NAMALWA (cell line): ENCODE measurements at regions not wholly inside any gene's neighbourhood (a gene's known extent, or its start where the extent isn't known, plus 50 kb on each side); places are given as distances from the start of the nearest gene placed in this dataset.

ENCODE experiments used
- DNase-seq: peaks from one replicate; pipeline ENCODE4 v3.0.0-alpha.2; 2015; ENCODE audit warnings: low spot score

- DNase-seq, result no peak
Measured at GRCh38 chr13:84961023-84961422, 838.2 kb downstream of the SLITRK6 start.

DNA sequence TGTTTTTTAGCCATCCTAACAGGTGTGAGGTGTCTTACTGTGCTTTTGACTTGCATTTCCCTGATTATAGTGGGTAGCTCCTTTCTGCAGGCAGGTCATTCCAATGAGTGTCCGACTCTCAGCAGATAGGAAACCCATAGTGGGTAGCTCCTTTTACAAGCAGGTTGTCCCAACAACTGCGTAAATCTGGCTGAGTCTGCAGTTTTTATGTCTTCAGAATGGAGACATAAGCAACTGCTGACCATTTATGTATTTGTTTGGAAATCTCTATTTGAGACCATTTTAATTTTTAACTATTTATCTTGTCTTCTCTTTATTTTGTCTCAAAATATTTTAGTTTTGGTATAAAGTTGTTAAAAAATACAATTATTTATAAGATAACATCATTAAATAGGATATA lies 839.4 kb downstream of the SLITRK6 start:
- DNase-seq, result no peak

DNA sequence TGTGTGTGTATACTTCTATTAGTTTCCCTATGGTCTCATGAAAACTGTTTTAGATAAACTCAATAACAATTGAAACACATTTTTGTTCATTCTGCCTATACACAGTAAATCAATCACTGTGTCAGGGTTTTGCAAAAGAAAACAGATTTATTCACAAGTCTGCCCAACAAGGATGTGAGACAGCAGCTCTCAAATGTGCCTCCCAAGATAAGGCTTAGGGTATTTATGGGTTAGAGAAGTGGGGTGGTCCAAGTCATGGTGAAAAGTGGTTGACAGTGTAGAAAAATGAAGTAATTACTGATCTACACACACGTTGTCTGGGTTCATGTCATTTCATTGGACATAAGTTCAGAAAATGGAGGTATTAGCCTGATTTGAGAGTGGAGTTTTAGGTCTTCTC lies 844.6 kb downstream of the SLITRK6 start:
- no peak for DNase-seq

GRCh38 chr13:84951128-84951527 lies 848.1 kb downstream of the SLITRK6 start:
- DNase-seq, result no peak

DNA sequence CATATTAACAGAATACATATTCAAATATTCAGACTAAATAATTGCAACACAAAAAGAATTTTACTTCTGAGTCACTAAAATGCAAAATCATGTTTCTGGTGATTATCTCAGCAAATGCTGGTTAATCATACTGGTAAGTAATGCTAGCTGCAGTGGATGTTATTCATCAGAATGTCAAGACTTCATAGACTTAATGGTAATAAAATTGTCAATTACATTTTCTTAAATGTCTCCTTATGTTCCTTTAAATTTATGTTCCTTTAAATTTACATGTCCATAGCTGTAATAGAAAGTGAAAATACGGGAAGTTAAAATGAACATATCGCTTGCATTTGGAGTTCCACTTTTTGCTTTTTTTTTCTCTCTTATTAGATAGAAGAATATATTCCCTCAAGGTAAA lies 853.0 kb downstream of the SLITRK6 start:
- peak; percentile 53 for DNase-seq

DNA sequence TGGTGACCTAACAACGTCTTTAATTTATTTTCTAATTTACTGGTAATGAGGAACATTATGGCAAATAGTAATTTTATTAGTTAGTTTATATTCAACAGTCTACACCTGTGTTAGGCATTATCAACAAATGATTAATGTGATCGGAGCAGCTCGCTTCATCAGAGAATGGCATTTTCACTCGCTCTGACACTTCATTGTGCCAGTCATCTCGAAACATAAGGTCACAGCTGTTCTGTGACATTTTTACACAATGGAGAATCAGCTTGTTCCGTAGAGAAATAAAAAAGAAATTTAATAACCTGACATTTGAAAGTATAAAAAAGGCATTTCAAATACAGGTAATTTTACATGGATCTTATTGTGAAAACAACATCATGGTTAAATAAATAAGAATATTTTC lies 858.4 kb downstream of the SLITRK6 start:
- no peak for DNase-seq

DNA sequence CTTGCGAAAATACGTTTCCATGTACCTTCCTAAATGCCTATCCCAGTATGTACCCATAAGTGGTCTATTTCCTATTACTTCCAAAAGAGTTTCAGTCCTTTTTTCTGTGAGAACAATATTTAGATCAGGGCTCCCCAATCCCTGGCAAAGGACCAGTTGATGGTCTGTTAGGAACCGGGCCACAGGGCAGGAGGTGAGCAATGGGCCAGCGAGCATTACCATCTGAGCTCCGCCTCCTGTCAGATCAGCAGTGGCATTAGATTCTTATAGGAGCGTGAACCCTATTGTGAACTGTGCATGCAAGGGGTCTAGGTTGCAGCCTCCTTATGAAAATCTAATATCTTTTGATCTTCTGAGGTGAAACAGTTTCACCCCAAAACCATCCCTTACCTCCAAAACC lies 859.1 kb downstream of the SLITRK6 start:
- no peak for DNase-seq

DNA sequence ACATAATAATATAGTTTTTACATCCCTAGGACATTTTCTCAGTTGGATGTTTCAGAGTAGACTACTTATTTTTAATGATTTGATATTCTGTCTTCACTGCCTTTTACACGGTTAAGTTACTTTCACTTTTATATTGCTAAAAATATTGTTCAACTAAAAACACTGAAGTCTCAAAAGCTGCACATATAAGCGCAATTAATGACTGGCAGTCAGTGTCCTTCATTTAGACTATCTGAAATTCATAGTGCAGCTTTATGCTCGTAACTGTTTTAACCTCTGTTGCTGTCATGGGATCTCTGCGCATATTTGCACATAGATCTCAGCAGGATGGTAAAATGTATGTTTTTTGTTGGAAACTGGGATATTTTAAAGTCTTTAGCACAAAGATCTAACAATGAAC lies 864.3 kb downstream of the SLITRK6 start:
- peak; percentile 44 for DNase-seq

DNA sequence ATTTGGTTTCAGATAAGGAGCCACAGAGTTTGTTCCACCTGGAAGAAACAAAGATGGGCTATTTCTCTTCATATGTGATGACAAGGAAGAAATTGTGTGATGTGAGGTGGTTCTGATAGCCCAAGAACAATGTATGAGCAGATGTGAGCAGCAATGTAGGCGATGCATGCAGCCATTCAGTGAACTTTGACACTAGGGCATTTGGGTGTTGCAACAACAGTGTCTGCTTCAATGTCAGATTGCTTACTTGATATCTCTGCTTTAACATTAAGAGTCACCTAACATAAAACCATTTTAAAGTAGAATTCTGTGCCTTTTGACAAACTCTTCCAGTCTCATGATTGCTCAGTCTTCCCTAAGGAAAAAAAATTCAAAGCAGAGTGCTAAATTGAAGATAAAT lies 865.4 kb downstream of the SLITRK6 start:
- DNase-seq, result no peak

GRCh38 chr13:84931264-84931663 lies 868.0 kb downstream of the SLITRK6 start:
- DNase-seq, result no peak

DNA sequence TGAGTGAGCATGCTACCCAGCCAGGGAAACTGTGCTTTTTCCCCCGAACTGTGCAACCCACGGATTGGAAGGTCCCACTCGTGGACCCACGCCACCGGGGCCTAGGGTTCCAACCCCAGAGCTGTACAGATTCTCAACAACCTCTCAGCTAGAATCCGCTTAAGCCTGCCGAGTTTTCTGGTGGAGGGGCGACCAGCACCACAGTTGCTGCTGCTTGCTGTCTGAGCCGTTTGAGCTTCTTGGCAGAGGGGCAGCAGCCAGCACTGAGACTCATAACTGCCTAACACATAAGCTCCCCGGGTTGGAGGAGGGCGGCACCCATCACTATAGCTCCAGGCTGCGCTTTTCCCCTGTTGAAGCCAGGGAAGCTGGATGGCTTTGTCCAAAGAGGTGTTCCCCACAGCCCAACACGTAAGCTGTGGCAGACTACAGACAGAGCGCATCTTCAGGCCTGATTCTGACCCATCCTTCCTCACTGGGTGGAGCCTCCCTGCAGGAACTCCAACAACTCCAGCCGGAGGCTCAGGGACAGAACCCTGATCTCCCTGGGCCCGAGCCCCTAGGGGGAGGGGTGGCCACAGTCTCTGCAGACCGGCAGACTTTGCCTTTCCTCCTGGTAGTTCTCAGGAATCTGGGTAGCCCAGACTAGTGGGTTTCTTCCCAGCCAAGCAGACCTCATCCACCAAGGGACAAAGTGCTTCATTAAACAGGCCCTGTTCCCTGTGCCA lies 871.6 kb downstream of the SLITRK6 start:
- DNase-seq, result no peak

DNA sequence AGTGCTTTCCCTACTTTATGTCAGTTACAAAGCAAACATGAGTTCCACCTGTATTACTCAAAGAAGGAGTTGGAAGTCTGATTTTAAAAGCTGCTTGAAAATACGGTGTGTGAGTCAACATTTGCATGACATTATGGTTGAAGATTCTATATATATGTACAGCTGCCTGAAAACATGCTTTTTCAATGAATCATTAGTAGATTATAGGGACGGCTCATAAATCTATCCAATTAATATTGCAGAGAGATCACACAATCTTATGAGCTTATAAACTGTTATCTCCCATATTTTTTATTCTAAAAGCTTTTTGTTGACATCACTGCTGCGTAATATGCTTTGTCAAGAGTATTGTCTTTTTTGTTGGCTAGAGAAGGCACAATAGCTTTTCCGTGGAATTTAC lies 873.8 kb downstream of the SLITRK6 start:
- no peak for DNase-seq

DNA sequence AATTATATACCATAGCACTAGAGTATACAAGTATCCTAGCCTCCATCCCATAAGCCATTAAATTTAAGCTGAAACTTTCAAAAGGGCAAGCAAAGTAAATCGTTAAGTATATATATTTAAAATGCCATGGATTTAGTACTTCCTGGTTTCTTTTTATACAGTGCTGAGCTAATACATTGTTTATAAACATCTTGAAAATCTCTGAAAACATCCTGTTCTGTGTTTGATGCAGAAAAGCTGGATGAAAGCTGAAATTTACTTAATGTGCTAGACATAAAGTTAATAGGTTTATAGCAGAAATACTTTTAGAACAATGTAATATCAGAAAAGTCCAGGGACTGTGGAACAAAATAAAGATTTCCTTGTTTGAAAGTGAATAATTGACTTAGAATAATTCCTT lies 875.4 kb downstream of the SLITRK6 start:
- no peak for DNase-seq

DNA sequence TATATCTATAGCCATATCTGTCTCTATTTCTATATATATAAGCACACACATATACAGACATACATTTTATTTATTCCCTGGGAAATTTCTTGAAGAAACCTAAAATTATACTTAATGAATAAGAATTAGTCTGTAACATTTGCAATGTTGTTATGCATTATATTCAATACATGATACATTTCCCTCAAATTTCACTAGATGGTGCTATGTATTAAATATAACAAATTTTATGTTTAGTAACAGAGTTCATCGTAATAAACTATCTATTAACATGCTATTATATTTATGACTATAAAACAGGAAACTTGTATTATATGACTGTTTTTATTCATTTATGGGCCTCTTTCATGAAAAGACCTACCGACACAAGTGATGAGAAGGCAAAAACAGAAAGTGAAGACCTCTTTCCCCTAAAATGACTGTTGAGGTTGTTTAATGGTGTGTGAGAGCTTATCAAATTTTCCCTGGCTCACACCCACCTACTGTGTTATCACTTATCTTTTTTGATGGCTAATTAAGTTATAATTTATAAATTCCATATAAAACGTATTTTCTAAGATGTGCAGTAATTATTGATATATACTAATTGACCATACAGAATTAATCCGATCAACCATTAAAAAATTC lies 881.9 kb downstream of the SLITRK6 start:
- peak; percentile 67 for DNase-seq

DNA sequence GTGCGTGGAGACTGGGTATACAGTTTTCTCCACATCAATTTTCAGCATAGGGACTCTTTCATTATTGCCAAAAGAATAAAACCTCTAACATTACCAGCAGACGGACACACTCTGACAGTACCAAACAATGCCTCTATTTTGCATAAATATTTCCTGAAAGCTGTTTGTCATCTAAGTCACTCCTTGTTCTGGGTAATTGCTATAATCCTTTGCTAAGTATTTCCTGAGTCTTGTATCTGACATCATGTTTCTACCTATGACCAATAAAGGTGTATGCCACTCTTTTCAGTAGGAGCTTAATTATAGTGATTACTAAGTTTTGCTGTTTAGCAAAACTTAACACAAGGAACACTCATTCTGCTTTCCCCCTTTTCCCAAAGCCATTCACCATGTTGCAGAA lies 886.5 kb downstream of the SLITRK6 start:
- no peak for DNase-seq

GRCh38 chr13:84910423-84910822 lies 888.8 kb downstream of the SLITRK6 start:
- no peak for DNase-seq

DNA sequence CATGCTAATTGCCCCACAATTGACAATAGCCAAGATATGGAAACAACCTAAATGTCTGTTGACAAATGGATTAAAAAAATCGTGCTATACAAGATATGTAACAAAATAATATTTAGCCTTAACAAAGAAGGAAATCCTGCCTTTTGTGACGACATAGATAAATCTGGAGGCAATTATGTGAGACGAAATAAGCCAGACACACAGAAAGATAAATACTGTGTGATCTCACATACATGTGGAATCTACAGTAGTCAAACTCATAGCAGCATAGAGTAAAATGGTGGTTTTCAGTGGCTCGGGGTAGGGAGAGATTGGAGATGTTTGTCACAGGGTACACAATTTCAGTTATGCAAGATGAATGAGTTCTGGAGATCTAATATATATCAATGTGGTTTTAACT lies 895.8 kb downstream of the SLITRK6 start:
- no peak for DNase-seq

GRCh38 chr13:84902243-84902642 lies 897.0 kb downstream of the SLITRK6 start:
- DNase-seq, result peak; percentile 87

- DNase-seq, result peak; percentile 91
Measured at GRCh38 chr13:84896128-84896527, 903.1 kb downstream of the SLITRK6 start.

DNA sequence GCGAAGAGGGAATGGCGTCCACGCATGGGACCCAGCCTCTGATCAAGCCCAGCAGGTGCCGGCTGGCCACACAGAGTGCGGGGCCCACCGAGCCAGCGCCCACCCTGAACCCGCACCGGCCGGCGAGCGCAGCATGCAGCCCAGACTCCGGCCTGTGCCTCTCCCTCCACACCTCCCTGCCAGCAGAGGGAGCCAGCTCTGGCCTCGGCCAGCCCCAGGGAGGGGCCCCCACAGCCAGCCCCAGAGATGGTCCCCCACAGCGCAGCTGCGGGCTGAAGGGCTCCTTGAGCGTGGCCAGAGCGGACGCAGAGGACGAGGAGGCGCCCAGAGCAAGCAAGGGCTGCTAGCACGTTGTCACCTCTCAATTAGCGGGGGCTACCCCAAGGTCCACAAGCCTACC lies 904.5 kb downstream of the SLITRK6 start:
- DNase-seq, result no peak

DNA sequence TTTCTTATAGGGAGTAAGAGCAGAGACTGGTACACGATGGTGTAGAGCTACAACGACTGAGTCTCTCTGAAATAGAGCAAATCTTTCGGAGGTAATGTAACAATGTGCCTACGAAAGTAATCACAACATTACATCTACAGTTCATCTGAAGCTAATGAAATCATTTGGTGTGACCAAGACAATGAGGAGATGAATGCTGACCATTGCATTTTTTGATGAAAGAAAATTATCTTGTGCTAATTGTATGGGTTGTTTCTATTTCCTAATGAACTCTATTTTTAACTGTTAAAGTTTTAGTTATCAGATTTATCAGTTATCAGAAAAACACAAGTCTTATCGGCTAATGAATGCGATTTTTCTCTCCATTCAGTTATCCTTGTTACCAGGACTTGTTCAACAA lies 913.4 kb downstream of the SLITRK6 start:
- DNase-seq, result no peak

DNA sequence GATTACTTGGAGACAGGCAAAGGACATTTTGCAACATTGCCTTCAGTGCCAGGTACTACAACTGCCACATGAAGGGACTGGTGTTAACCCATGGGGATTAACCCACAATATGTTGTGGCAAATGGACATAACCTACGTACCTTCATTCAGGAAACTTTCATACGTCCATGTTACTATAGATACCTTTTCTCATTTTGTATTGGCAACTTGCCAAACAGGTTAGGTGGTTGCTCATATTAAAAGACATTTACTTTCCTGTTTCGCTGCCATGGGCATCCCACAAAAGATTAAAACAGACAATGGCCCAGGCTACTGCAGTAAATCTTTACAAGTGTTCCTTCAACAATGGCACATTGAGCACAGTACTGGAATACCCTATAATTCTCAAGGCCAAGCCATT lies 925.3 kb downstream of the SLITRK6 start:
- no peak for DNase-seq

- peak; percentile 75 for DNase-seq
Measured at GRCh38 chr13:84870190-84870589, 929.0 kb downstream of the SLITRK6 start.

DNA sequence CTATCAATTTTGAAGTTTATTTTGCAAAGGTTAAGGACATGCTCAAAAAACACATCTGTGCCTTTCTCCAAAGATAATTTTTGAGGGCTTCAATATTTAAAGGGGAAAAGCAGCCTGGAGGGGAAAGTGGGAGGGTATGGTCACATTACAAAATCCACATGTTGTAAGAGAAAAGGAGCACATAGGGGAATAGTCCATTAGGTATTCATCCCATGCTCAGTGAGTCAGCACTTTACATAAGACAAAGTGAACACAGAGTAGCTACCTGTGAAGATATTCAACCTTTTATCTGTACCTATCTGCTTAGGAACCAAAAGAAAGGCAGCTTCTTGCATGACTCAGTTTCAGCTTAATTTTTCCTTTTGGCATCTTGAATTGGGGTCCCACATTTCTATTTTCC lies 932.0 kb downstream of the SLITRK6 start:
- DNase-seq, result no peak
